ENCODE measurements at regions not wholly inside any gene's neighbourhood (a gene's known extent, or its start where the extent isn't known, plus 50 kb on each side); places are given as distances from the start of the nearest gene placed in this dataset.

- TF ChIP-seq TEAD1 (CRISPR knock-in tag; IDR thresholded peaks at IDR 0.05) (0 out of 4 replicates have a peak, but pooled peaks of 1 of the 2 experiments have one; percentile 6), RNF2 (IDR thresholded peaks at IDR 0.05) (no peak), MAFK (IDR thresholded peaks at IDR 0.05; ENCODE audit: low read length) (no peak), PHF21A (IDR thresholded peaks at IDR 0.05; ENCODE audit: borderline replicate concordance, low read depth) (no peak), WHSC1 (IDR thresholded peaks at IDR 0.05; ENCODE audit: low read length) (no peak), SMARCC2 (IDR thresholded peaks at IDR 0.05; ENCODE audit: low read depth) (no peak), ZNF263 (CRISPR knock-in tag; IDR thresholded peaks at IDR 0.05; ENCODE audit: borderline replicate concordance) (no peak), ZNF395 (CRISPR knock-in tag; IDR thresholded peaks at IDR 0.05) (no peak), KAT8 (IDR thresholded peaks at IDR 0.05; ENCODE audit: low read depth) (no peak), CEBPB (tag; IDR thresholded peaks at IDR 0.05) (no peak), NONO (IDR thresholded peaks at IDR 0.05; ENCODE audit: low read depth in 2 of 2, low read length in 1 of 2) (no peak), PTRF (tag; IDR thresholded peaks at IDR 0.05) (no peak), MGA (IDR thresholded peaks at IDR 0.05) (no peak), EWSR1 (IDR thresholded peaks at IDR 0.05; ENCODE audit: borderline replicate concordance, low read depth, partially characterized antibody) (no peak), RFX1 (IDR thresholded peaks at IDR 0.05) (no peak), ADNP (tag; IDR thresholded peaks at IDR 0.05) (peak; percentile 72; the same call in 1 of the 2 replicates)
These were observed 258.3 kb downstream of the TOMM20 start (continued) for GRCh38 chr1:234870020-234870981.

All from K562 (cell line).